GM23338 (cell line): ENCODE measurements at regions not wholly inside any gene's neighbourhood (a gene's known extent, or its start where the extent isn't known, plus 50 kb on each side); places are given as distances from the start of the nearest gene placed in this dataset.

Source experiments
- ATAC-seq: fragments of 200-7000 bp; cut with Tn5 transposase; 3 replicates; pipeline ENCODE4 v1.9.1; 2020
- DNase-seq: peaks from one replicate; pipeline ENCODE4 v3.0.0-alpha.2; 2015; ENCODE audit warnings: low spot score
- H2AFZ ChIP-seq: fragments of 200-600 bp; sonication (generic); 2 replicates; pipeline ENCODE4 v1.8.0; 2016; ENCODE audit warnings: antibody characterized with exemption, mild to moderate bottlenecking, moderate library complexity
- H3F3A ChIP-seq: fragments of 200-600 bp; sonication (generic); replicated peaks from 2 replicates; pipeline ENCODE4 v1.8.0; 2017; ENCODE audit warnings: antibody characterized with exemption, mixed run types, low read depth
- H3K27ac ChIP-seq: fragments of 200-600 bp; sonication (generic); 2 replicates; pipeline ENCODE4 v1.6.1; 2016; ENCODE audit warnings: low read depth
- H3K27me3 ChIP-seq: fragments of 200-600 bp; sonication (generic); 2 replicates; pipeline ENCODE4 v1.8.0; 2016; ENCODE audit warnings: mild to moderate bottlenecking, mixed run types, moderate library complexity; ENCODE audit not compliant: insufficient read depth
- H3K36me3 ChIP-seq: fragments of 200-600 bp; sonication (generic); 2 replicates; pipeline ENCODE4 v1.8.0; 2016; ENCODE audit warnings: mild to moderate bottlenecking; ENCODE audit not compliant: insufficient read depth
- H3K4me1 ChIP-seq: fragments of 200-600 bp; sonication (generic); 2 replicates; pipeline ENCODE4 v1.8.0; 2016; ENCODE audit warnings: mild to moderate bottlenecking, moderate library complexity; ENCODE audit not compliant: insufficient read depth
- H3K4me2 ChIP-seq: fragments of 200-600 bp; sonication (generic); 2 replicates; pipeline ENCODE4 v1.7.1; 2017; ENCODE audit warnings: mixed run types
- H3K4me3 ChIP-seq: fragments of 200-600 bp; sonication (generic); 2 replicates; pipeline ENCODE4 v1.6.1; 2016; ENCODE audit warnings: mixed run types
- H3K79me2 ChIP-seq: fragments of 200-600 bp; sonication (generic); replicated peaks from 2 replicates; pipeline ENCODE4 v1.8.0; 2017; ENCODE audit warnings: mild to moderate bottlenecking; ENCODE audit not compliant: insufficient read depth
- H3K9me2 ChIP-seq: fragments of 200-600 bp; sonication (generic); 2 replicates; pipeline ENCODE4 v1.8.0; 2017; ENCODE audit not compliant: insufficient read depth
- H4K20me1 ChIP-seq: fragments of 200-600 bp; sonication (generic); replicated peaks from 2 replicates; pipeline ENCODE4 v1.8.0; 2017; ENCODE audit warnings: mild to moderate bottlenecking; ENCODE audit not compliant: insufficient read depth
- H3K27ac Mint-ChIP-seq: 2 replicates; pipeline ENCODE4 v1.8.0; 2020; ENCODE audit warnings: inconsistent platforms, mild to moderate bottlenecking, moderate library complexity, mixed read lengths
- H3K27me3 Mint-ChIP-seq: 3 replicates; pipeline ENCODE4 v1.8.0; 2022; ENCODE audit warnings: low read depth, mild to moderate bottlenecking, moderate library complexity, mixed read lengths, inconsistent platforms; ENCODE audit not compliant: insufficient read depth, poor library complexity
- H3K36me3 Mint-ChIP-seq: 3 replicates; pipeline ENCODE4 v1.8.0; 2021; ENCODE audit warnings: low read depth, mild to moderate bottlenecking, inconsistent platforms, moderate library complexity, mixed read lengths
- H3K4me1 Mint-ChIP-seq: 3 replicates; pipeline ENCODE4 v1.8.0; 2020; ENCODE audit warnings: mild to moderate bottlenecking, inconsistent platforms, mixed read lengths
- H3K4me3 Mint-ChIP-seq: 3 replicates; pipeline ENCODE4 v1.8.0; 2021; ENCODE audit warnings: moderate library complexity, mild to moderate bottlenecking, inconsistent platforms, mixed read lengths
- H3K9me3 Mint-ChIP-seq: 3 replicates; pipeline ENCODE4 v1.8.0; 2020; ENCODE audit warnings: moderate library complexity, mild to moderate bottlenecking, inconsistent platforms, mixed read lengths
- CREB1 ChIP-seq: fragments of 250-450 bp; sonication (Bioruptor Pico); IDR thresholded peaks from 2 replicates; pipeline ENCODE4 v1.5.0; 2020; ENCODE audit warnings: low read depth, mild to moderate bottlenecking, moderate library complexity
- CTCF ChIP-seq, 2 experiments: fragments of 200-600 bp in 1 of 2; sonication (generic) in 1 of 2; conservative IDR thresholded peaks; 2 replicates each; pipeline versions ENCODE4 v1.5.1 to v1.6.1; 2016 to 2017; ENCODE audit warnings: antibody characterized with exemption in 2 of 2, low read depth in 2 of 2, mild to moderate bottlenecking in 2 of 2, moderate library complexity in 1 of 2
- ETS1 ChIP-seq: IDR thresholded peaks from 2 replicates; pipeline ENCODE4 v1.6.1; 2016; ENCODE audit warnings: antibody characterized with exemption
- EZH2 ChIP-seq: fragments of 200-600 bp; sonication (generic); IDR thresholded peaks from one replicate; pipeline ENCODE4 v1.8.0; 2017; ENCODE audit warnings: antibody characterized with exemption, mild to moderate bottlenecking, low read depth; ENCODE audit not compliant: unreplicated experiment
- EZH2phosphoT487 ChIP-seq: fragments of 200-600 bp; sonication (generic); IDR thresholded peaks from one replicate; pipeline ENCODE4 v1.8.1; 2018; ENCODE audit warnings: antibody characterized with exemption; ENCODE audit not compliant: unreplicated experiment
- JUNB ChIP-seq: IDR thresholded peaks from one replicate; pipeline ENCODE4 v1.6.1; 2016; ENCODE audit warnings: antibody characterized with exemption; ENCODE audit not compliant: unreplicated experiment
- NANOG ChIP-seq: IDR thresholded peaks from 2 replicates; pipeline ENCODE4 v1.6.1; 2016; ENCODE audit warnings: antibody characterized with exemption, borderline replicate concordance
- POLR2AphosphoS5 ChIP-seq: IDR thresholded peaks from 2 replicates; pipeline ENCODE4 v1.6.1; 2016; ENCODE audit warnings: antibody characterized with exemption, low read depth
- REST ChIP-seq: IDR thresholded peaks from one replicate; pipeline ENCODE4 v1.6.1; 2018; ENCODE audit warnings: antibody characterized with exemption; ENCODE audit not compliant: unreplicated experiment
- STAT1 ChIP-seq: IDR thresholded peaks from one replicate; pipeline ENCODE4 v1.6.1; 2016; ENCODE audit warnings: antibody characterized with exemption; ENCODE audit not compliant: unreplicated experiment
- ZNF114 ChIP-seq: fragments of 250-450 bp; sonication (Bioruptor Pico); IDR thresholded peaks from 2 replicates; pipeline ENCODE4 v1.5.0; 2020; ENCODE audit warnings: mild to moderate bottlenecking, moderate library complexity
- ZNF331 ChIP-seq: fragments of 250-450 bp; sonication (Bioruptor Pico); IDR thresholded peaks from 2 replicates; pipeline ENCODE4 v1.5.0; 2020; ENCODE audit warnings: low read depth, mild to moderate bottlenecking, moderate library complexity
- ZNF462 ChIP-seq: fragments of 250-450 bp; sonication (Bioruptor Pico); IDR thresholded peaks from 2 replicates; pipeline ENCODE4 v1.5.0; 2020; ENCODE audit warnings: mild to moderate bottlenecking, moderate library complexity

GRCh38 chr18:71673498-71673897, 870.6 kb downstream of the CBLN2 start (continued):
- TF ChIP-seq ZNF462 (CRISPR knock-in tag): no peak
- no peak for TF ChIP-seq STAT1
- no peak for TF ChIP-seq ZNF331 (CRISPR knock-in tag)
- no peak for TF ChIP-seq CREB1 (CRISPR knock-in tag)
- TF ChIP-seq REST: no peak
- no peak for TF ChIP-seq NANOG

- TF ChIP-seq STAT1 (no peak), POLR2AphosphoS5 (no peak), JUNB (no peak), NANOG (no peak), CREB1 (CRISPR knock-in tag) (no peak), ETS1 (no peak), ZNF114 (no peak), CTCF (conservative IDR thresholded peaks at IDR 0.05; ENCODE audit: low read depth in 2 of 2) (no peak), EZH2 (no peak), EZH2phosphoT487 (no peak)
- H3K27me3 Mint-ChIP-seq: peaks cover 2% of the 10 kb centered on the region
- Histone ChIP-seq H2AFZ (no peak overlapping the region), H3K4me2 (no peak overlapping the region), H3F3A (no peaks in the 10 kb centered on the region), H3K79me2 (no peaks in the 10 kb centered on the region), H3K4me1 (no peaks in the 10 kb centered on the region), H3K36me3 (peaks cover 11% of the 10 kb centered on the region; the same call in 1 of the 2 replicates), H3K27ac (no peak overlapping the region), H4K20me1 (no peaks in the 10 kb centered on the region), H3K27me3 (no peaks in the 10 kb centered on the region), H3K4me3 (no peak overlapping the region), H3K9me2 (no peaks in the 10 kb centered on the region)
- ATAC-seq (no peak), DNase-seq (no peak)
- H3K27ac Mint-ChIP-seq: no peak overlapping the region
- H3K4me1 Mint-ChIP-seq: no peaks in the 10 kb centered on the region
- peaks cover 10% of the 10 kb centered on the region for H3K36me3 Mint-ChIP-seq
- H3K9me3 Mint-ChIP-seq: peaks cover 82% of the 10 kb centered on the region
- no peak overlapping the region for H3K4me3 Mint-ChIP-seq
Observed at GRCh38 chr18:71666481-71666880, 877.7 kb downstream of the CBLN2 start.
